PFSK-1 (cell line): ENCODE measurements at regions not wholly inside any gene's neighbourhood (a gene's known extent, or its start where the extent isn't known, plus 50 kb on each side); places are given as distances from the start of the nearest gene placed in this dataset.

Experiments
- POLR2AphosphoS5 ChIP-seq: IDR thresholded peaks from 2 replicates; pipeline ENCODE4 v1.6.1; 2012; ENCODE audit warnings: low read depth, mild to moderate bottlenecking, control low read depth, low read length, moderate library complexity
- TF ChIP-seq, protein P1 (sequence below), 2 experiments: IDR thresholded peaks; 2 replicates each; pipeline versions ENCODE4 v1.6.1 to v1.8.0; 2011 to 2012; ENCODE audit warnings: low read depth in 2 of 2, low read length in 2 of 2, control low read depth in 1 of 2, inconsistent platforms in 1 of 2, mild to moderate bottlenecking in 1 of 2, moderate library complexity in 1 of 2; ENCODE audit not compliant: insufficient read depth in 1 of 2

DNA sequence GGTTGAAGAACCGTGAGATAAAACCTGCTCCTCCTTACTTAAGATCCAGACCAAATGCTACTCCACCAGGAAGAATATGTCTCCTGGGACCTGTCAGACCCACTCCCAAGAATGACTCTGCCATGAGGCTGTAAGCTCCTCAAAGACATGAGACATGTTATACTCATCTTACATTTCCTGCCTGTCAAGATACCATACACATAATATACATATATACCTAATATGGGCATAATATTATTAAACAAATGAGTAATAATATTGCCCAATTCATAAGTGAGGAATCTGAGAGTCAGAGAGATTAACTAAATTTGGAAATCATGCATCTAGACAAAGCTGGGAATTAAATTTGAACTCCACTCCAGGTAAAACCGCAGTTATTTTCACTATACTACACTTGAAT lies 634.9 kb downstream of the LMO4 start:
- TF ChIP-seq POLR2AphosphoS5 = no peak
- TF ChIP-seq, protein P1, sequence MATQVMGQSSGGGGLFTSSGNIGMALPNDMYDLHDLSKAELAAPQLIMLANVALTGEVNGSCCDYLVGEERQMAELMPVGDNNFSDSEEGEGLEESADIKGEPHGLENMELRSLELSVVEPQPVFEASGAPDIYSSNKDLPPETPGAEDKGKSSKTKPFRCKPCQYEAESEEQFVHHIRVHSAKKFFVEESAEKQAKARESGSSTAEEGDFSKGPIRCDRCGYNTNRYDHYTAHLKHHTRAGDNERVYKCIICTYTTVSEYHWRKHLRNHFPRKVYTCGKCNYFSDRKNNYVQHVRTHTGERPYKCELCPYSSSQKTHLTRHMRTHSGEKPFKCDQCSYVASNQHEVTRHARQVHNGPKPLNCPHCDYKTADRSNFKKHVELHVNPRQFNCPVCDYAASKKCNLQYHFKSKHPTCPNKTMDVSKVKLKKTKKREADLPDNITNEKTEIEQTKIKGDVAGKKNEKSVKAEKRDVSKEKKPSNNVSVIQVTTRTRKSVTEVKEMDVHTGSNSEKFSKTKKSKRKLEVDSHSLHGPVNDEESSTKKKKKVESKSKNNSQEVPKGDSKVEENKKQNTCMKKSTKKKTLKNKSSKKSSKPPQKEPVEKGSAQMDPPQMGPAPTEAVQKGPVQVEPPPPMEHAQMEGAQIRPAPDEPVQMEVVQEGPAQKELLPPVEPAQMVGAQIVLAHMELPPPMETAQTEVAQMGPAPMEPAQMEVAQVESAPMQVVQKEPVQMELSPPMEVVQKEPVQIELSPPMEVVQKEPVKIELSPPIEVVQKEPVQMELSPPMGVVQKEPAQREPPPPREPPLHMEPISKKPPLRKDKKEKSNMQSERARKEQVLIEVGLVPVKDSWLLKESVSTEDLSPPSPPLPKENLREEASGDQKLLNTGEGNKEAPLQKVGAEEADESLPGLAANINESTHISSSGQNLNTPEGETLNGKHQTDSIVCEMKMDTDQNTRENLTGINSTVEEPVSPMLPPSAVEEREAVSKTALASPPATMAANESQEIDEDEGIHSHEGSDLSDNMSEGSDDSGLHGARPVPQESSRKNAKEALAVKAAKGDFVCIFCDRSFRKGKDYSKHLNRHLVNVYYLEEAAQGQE (IDR thresholded peaks at IDR 0.05; ENCODE audit: insufficient read depth in 1 of 2, low read depth in 2 of 2, low read length in 2 of 2) = no peak
